Caki2 (cell line): ENCODE measurements at regions not wholly inside any gene's neighbourhood (a gene's known extent, or its start where the extent isn't known, plus 50 kb on each side); places are given as distances from the start of the nearest gene placed in this dataset.
"Not testable (repeated sequence)": the region's sequence is repeated elsewhere in the genome, so short reads cannot be mapped to it uniquely, and the experiment has no call there.

ENCODE experiments used
- DNase-seq: peaks from one replicate; pipeline ENCODE4 v3.0.0-alpha.2; 2015; ENCODE audit warnings: low read depth
- in situ Hi-C: cut with HindIII; loops from 2 replicates; pipeline ENCODE4 v1.10.0; 2016; ENCODE audit warnings: low sequenced_read_pairs, low pct_unique_long_range_greater_than_20kb, mixed read lengths

- no peak for DNase-seq
- in situ Hi-C loops: no loop called here
These were observed 159.9 kb upstream of the TOP1 start for GRCh38 chr20:40868551-40869217.

GRCh38 chr20:40869218-40870147, 159.1 kb upstream of the TOP1 start:
- DNase-seq: no peak
- in situ Hi-C loops: no loop called here

DNA sequence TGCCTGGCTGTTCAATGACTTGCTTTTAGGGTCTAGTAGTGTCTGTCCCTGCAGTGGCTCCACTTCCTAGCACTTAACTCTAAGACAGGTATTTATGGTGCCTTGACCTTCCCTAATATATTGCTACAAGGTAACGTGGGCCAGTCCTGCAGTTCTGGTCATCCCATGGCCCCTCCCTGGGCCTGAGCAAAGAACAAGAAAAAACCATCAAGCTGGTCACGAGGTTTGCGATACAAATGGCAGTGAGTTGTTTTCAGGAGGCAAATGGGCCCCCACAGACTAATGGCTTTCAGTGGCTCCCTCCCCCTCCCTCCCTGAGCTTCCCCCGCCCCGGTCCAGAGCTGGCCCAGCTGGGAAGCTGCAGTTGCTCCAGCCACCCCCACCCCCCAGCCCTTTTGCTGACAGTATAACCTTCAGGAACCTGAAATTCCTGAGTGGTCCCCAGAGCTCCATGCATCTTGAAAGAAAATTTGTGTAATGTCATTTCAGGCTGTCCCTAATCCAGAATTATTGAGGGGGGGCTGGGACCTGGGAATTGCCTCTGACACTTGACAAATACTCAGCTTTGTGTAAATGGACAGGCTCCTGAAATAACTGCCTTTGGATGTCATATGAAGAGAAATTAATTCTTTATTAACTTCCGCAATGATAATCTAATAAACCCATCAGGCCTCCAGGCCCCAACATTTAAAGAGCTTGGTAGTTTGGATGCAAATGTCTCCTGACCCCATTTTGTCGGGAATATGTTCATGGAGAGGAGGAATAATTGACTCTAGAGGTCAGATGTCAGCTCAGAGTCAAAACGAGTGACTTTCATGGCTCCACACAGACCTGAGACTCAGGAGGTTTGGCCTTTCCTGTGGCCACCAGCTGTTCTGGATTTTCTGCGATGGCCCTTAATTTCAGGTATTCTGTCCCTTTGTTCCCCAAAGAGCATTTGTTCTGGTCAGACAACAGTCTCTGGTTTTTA, 153.2 kb upstream of the TOP1 start:
- in situ Hi-C loops: no loop called here
- no peak for DNase-seq

- in situ Hi-C loops: not testable (repeated sequence)
These were observed 150.5 kb upstream of the TOP1 start for GRCh38 chr20:40878099-40878498.

GRCh38 chr20:40880063-40880728, 148.4 kb upstream of the TOP1 start:
- no peak for DNase-seq
- in situ Hi-C loops: no loop called here

More at GRCh38 chr20:40878099-40878498, 150.5 kb upstream of the TOP1 start:
- not testable (repeated sequence) for DNase-seq

DNA sequence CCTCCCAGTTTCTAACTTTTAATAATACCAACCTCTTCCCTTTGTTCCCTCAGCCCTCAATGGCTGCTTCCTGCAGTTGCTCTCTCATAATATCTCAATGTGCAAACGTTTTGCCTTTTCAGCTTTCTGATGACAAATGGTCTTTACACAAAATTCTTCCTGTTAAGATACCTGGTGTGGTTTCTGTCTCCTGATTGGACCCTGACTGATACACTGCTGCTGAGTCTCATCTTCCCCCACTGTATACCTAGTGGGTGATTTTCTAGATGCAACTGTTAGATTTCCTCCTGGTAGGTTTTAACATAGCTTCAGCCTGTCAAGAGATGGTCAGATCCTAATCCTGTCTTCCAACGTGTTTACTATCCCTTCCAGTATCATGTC, 147.9 kb upstream of the TOP1 start:
- in situ Hi-C loops: no loop called here
- DNase-seq: no peak

DNA sequence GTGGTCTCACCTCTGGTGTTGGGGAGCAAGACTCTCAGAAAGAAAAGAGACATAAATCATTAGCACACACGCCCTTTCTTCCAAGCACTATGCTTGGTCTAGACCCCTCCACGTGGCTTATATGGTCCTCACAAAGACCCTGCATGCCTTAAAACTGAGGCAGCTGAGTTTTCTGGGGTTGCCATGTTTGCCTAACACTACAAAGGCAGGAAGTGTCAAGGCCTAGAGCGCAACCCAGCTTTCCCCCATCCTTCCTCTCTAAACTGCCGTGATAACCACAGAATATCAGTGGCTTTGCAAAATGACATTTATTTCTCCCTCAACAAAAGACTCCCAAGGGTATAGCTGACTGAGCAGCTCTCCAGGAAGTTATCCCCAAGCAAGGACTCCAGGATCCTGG, 146.5 kb upstream of the TOP1 start:
- no peak for DNase-seq
- in situ Hi-C loops: no loop called here

GRCh38 chr20:40883097-40883496, 145.5 kb upstream of the TOP1 start:
- in situ Hi-C loops: no loop called here
- DNase-seq: peak; percentile 14

DNA sequence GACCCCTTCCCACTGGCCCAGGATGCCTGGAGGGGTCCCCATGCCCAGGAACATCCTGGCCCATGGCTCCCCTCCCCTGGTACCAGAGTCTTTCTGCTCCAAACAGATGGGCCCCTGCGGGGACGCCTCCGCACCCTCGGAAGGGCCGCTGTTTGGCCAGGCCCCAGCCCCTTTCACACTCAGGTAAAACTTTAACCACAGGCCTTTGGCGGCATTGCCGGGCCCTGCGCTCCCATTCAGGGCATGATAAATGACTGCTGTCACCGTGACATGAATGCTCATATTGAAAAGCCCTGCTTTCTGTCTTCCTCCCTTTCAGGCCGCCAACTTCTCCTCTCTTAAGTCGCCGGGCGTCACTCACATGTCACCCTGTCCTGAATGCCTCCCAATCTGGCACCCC, 141.5 kb upstream of the TOP1 start:
- no peak for DNase-seq
- in situ Hi-C loops: no loop called here

DNA sequence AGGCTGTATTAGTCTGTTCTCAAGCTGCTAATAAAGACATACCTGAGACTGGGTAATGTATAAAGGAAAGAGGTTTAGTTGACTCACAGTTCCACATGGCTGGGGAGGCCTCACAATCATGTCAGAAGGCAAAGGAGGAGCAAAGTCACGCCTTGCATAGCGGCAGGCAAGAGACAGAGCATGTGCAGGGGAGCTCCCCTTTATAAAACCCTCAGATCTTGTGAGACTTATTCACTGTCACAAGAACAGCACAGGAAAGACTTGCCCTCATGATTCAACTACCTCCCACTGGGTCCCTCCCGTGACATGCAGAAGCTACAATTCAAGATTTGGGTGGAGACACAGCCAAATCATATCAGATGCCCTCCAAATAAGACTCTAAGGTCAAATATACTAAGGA, 139.4 kb upstream of the TOP1 start:
- in situ Hi-C loops, DNase-seq: not testable (repeated sequence)

DNA sequence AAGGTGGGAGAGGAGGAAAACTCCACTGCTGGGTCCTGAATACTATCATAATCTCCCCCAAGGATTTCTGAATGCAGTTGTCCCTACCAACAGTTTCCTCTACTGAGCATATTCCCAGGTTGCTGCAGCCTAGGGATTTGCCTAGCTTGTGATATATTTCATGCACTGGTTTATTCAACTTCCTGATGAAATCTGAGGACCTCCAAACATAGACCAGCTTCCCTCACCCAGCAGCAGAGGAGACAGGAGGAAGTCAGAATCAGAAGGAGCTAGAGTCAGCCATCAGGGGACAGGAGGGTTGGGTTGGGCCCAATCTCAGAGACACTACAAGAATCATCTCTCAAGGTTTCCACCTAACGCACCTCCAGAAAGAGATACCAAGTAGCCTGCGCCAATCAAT, 138.4 kb upstream of the TOP1 start:
- in situ Hi-C loops: no loop called here
- no peak for DNase-seq

- in situ Hi-C loops: no loop called here
- no peak for DNase-seq
These were observed 138.0 kb upstream of the TOP1 start for GRCh38 chr20:40890635-40891034.

DNA sequence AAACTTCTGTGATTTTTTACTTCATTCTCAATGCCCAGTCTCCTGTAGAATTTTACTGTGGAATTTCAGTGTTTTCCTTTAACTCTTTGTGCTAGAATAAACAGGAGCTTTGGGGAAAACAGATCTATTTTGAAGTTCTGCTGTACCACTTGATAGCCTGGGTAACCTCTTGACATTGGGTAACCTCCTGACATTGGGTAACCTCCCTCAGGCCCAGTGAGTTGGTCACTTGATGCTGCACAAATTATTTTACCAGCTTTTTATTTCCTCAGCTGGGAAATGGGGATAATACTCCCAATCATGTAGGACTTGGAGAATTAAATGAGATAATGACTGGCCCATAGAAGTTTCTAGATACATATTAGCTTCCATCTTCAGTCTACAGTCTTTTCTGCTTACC, 137.3 kb upstream of the TOP1 start:
- DNase-seq: no peak
- in situ Hi-C loops: no loop called here

- DNase-seq: no peak
These were observed 136.0 kb upstream of the TOP1 start for GRCh38 chr20:40892642-40893041.

GRCh38 chr20:40893610-40894236, 134.9 kb upstream of the TOP1 start:
- in situ Hi-C loops: no loop called here
- DNase-seq: no peak

More at GRCh38 chr20:40892642-40893041, 136.0 kb upstream of the TOP1 start:
- in situ Hi-C loops: no loop called here

- no peak for DNase-seq
These were observed 134.4 kb upstream of the TOP1 start for GRCh38 chr20:40894237-40894630.

DNA sequence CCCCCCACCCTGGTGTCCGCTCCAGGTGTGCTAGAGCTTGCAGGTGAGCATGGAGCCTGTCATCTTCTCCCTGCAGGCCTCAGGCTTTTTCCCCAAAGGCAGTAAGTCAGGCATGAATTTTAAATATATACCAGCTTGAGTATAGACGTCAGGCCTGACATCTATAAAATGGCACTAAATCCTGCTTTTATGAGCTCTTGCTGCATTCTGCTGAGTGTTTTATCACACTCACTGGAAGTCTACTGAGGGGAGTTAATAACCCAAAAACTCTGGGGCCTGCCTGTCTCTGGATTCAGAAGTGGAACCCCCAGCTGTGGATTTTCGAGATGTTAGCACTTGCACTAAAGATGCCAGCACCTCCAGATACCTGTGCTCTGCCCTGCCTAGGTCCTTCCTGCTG, 133.4 kb upstream of the TOP1 start:
- DNase-seq: no peak
- in situ Hi-C loops: no loop called here

More at GRCh38 chr20:40894237-40894630, 134.4 kb upstream of the TOP1 start:
- in situ Hi-C loops: no loop called here
